ENCODE measurements at regions not wholly inside any gene's neighbourhood (a gene's known extent, or its start where the extent isn't known, plus 50 kb on each side); places are given as distances from the start of the nearest gene placed in this dataset.

DNA sequence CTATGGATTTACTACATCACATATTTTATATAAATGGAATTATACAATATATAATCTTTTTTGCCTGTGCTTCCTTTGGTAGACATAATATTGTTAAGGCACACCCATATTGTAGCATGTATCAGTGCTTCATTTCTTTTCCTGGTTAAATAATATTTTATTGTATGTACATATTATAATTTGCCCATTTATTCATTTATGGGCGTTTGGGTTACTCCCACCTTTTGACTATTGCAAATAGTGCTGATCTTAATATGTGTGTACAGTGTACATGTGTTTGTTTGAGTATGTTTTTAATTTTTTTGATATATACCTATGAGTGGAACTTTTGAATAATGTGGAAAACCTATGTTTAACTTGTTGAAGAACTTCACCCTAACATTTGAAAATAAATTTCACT is 804.2 kb downstream of the DHX35 start:
- TF ChIP-seq, protein P1, sequence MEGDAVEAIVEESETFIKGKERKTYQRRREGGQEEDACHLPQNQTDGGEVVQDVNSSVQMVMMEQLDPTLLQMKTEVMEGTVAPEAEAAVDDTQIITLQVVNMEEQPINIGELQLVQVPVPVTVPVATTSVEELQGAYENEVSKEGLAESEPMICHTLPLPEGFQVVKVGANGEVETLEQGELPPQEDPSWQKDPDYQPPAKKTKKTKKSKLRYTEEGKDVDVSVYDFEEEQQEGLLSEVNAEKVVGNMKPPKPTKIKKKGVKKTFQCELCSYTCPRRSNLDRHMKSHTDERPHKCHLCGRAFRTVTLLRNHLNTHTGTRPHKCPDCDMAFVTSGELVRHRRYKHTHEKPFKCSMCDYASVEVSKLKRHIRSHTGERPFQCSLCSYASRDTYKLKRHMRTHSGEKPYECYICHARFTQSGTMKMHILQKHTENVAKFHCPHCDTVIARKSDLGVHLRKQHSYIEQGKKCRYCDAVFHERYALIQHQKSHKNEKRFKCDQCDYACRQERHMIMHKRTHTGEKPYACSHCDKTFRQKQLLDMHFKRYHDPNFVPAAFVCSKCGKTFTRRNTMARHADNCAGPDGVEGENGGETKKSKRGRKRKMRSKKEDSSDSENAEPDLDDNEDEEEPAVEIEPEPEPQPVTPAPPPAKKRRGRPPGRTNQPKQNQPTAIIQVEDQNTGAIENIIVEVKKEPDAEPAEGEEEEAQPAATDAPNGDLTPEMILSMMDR (IDR thresholded peaks at IDR 0.05; ENCODE audit: poor library complexity) = no peak
- TF ChIP-seq EZH2 (IDR thresholded peaks at IDR 0.05; ENCODE audit: borderline replicate concordance) = no peak
